Activated CD4-positive, alpha-beta T cell treated with anti-CD3 and anti-CD28 coated beads, Interleukin-2, amount 50 U/mL, for 48 hours (primary cell): ENCODE measurements at regions not wholly inside any gene's neighbourhood (a gene's known extent, or its start where the extent isn't known, plus 50 kb on each side); places are given as distances from the start of the nearest gene placed in this dataset.

Experiments
- DNase-seq, 2 experiments: peaks; one replicate each; pipeline ENCODE4 v3.0.0-alpha.2; 2020

- DNase-seq, result no peak
These were observed 984.2 kb downstream of the AMY1C start for GRCh38 chr1:104733866-104734265.

DNA sequence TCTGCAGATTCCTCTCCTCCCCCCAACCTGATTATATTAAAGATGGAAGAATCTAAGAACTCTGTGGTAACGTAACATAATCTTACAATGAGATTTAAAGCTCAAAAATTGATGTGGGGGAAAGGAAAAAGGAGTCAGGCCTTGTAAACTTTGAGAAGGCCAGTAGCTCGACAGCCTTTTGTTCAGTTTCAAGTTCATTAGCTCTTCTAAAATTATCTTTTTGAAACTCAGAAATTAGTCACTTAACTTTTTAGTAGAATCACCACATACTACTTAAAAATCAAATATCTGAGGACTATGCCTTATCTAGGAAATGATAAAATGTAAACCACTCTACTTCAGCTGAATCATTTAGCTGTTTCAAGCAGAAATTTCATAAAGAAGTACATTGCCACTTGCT lies 996.2 kb downstream of the AMY1C start:
- no peak for DNase-seq

GRCh38 chr1:104746994-104747393 lies 997.3 kb downstream of the AMY1C start:
- DNase-seq, result no peak

GRCh38 chr1:104760017-104760416 lies 1010.3 kb downstream of the AMY1C start:
- no peak for DNase-seq

GRCh38 chr1:104761961-104762570 lies 1012.4 kb downstream of the AMY1C start:
- no peak for DNase-seq

GRCh38 chr1:104765085-104765484 lies 1015.4 kb downstream of the AMY1C start:
- no peak for DNase-seq

DNA sequence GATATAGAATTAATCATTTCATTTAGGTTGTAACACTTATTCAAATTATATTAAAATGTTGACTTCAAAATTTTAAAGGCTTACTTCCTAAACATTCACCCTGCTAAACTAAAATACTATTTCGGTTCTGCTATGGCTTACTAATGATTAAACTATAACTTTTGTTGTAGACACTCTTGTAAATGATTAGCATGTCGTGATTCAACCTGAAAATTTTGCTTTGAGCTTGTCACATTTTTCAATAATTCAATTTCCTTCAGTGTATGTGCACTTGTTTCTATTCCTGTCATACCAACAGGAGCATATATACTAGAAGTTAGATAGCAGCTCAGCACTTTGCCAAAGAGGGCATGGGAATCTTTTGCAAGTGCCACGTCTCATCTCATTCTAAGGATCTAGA lies 1018.8 kb downstream of the AMY1C start:
- DNase-seq, result no peak

- peak in 1 of 2 experiments; percentile 4 for DNase-seq
These were observed 1030.9 kb downstream of the AMY1C start for GRCh38 chr1:104780470-104781078.

DNA sequence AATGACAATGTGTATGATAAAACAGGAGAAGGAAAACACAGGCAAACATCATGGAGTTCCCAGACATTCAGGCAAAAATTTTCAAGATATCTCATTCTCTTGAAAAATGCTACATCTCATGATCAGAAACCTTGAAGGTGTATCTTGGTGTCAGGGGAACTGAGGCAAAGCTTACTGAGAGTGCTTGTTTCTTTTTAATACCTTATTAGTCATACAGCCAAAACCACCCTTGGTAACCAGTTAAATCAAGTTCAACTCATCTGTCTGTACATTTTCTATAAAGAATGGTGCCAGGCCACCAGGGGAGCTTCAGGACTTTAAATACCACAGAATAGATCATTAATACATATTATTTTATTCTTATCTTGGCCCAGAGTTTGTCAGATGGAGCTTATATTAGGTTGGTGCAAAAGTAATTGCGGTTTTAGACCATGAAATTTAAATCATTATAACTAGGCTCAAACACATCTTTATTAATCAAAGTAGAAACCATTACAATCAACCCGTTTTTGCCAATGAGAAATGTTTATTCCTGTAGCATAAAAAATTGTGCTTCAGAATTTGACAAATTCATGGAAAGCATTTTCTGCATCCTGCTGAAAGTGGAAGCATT lies 1036.0 kb downstream of the AMY1C start:
- DNase-seq, result no peak

GRCh38 chr1:104787866-104788510 lies 1038.3 kb downstream of the AMY1C start:
- no peak for DNase-seq

DNA sequence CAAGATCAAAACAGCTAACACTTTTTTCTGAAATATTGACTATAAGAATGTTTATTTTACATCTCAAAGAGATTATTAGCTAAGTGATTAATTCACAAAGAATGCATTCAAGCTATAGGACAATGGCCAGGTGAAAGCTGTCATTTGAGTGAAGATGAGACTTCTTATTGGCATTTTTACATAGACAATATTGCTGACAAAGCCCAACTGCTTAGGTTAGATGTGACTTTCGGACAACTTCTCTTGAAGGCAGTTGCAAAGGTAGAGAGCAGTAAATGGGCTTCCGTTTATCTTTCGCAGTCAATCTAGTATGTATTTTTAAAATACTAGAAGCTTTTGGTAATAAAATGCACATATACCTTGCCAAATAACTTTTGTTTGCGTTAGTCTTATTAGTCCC lies 1041.3 kb downstream of the AMY1C start:
- no peak for DNase-seq

- no peak for DNase-seq
These were observed 1044.3 kb downstream of the AMY1C start for GRCh38 chr1:104794035-104794434.

GRCh38 chr1:104795931-104796330 lies 1046.2 kb downstream of the AMY1C start:
- no peak for DNase-seq

DNA sequence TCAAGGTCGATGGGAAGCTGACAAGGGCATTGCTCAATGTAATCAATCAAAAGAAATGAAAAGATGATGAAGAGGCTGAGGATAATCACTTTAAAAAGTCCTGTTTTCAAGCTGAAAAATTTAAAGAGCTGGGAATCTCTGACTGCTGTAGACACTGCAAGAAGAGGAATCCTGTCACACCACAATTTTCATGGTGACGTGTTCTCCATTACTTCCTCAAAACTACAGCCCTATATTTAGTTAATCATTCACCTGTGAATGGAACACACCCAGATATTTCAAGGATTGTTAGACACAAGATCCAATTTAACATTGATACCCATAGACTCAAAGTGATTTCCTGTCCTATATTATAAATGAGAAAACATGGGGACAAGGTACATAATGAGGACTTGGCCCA lies 1048.3 kb downstream of the AMY1C start:
- DNase-seq, result no peak

DNA sequence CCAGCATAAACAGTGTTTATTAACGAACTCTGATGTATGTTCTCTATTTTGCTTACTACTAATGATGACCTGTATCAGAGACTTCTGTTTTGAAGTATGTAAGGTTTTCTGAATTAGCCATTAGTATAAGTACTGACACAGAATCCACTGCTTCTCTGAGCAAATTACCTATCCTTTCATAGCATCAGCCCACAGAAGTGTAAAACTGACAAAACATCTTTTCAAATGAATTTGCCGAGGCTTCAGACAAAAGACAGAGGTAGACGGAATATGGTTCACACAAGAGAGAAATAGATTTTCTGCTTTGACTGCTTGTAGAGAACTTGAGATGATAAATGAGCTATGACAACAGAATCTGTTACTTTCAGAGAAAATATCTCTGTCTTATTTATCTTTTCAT lies 1051.6 kb downstream of the AMY1C start:
- no peak for DNase-seq

DNA sequence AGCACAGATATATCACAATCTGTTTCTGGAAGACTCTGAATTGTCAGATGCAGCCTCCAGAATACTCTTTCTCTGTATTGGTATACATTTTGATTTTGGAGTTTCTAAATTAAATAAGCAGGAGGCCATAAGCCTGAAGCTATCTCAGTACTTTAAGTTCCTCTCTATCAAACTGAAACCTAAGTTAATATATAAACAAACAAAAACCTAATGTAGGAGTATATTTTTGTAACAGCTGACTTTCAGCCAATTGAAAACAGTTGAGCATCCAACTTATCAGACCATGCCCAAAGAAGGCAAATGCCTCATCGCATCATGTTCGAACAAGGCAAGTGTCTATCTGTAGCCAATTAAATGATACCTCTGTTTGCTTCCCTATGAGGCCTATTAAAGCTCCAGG lies 1054.4 kb downstream of the AMY1C start:
- DNase-seq, result no peak

- no peak for DNase-seq
These were observed 1057.9 kb downstream of the AMY1C start for GRCh38 chr1:104807590-104807989.

DNA sequence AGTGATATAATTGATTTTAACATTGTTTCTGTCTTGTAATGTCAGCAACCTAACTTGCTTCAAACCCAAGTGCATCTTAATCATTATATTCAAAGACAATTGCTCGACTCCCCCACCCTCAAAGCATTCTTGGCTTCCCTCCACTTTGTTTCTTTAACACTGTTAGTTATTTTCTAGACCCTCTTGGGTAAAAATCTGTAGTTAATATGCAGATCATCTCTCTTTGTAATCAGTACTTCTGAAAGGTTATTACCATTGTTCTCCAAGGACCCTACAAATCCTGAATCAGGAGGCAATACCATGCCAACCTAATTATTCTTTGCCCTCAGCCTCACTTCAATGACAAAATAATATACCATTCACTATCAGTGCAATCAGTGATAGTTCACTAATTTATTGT lies 1075.7 kb downstream of the AMY1C start:
- no peak for DNase-seq

DNA sequence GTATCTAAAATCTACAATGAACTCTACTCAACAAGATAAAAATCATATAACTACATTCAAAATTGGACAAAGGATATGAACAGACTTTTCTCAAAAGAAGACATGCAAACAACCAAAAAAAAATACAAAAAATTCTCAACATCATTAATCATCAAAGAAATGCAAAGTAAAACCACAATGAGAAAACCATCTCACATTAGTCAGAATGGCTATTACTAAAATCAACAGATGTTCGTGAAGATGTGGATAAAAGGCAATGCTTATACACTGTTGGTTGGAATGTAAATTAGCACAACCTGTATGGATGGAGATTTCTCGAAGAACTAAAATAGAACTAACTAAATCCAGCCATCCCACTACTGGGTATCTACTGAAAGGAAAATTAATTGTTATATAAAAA lies 1080.8 kb downstream of the AMY1C start:
- DNase-seq, result no peak

DNA sequence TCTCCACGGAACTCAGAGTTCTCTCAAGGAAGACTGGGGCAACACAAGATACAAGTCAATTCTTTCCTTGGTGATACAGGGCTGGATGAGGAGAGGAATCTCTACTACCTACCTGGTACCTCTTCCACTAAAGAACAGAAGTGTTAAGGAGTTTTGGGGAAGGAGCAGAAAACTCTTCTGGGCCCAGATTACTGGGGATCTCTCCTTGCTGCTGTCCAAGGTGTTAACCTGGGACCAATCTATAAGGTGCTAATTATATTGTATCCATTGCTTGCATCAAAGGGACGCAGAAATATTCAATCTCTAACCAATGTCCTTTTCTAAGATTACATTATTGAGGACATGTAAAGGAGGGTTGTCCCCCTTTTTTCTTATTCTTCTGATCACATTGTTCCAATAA lies 1102.5 kb downstream of the AMY1C start:
- no peak for DNase-seq

DNA sequence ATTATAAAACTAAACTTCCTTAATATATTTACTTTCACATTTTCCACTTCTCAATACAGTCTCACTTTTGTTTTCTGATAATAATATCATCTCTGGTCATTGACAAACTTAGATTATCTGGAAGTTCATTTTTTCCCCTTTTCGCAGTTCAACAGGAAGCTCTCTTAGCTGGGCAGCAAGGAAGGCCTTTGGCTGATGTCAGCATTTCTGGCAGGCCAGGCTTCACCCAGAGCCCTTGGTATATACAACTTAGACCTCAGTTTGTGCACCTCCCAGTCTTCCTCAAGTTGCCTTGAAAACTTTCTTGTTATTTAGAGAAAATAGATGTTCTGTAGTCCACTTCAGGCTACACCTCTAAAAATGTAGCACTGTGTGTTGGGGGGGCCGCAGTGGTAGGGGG lies 1103.6 kb downstream of the AMY1C start:
- DNase-seq, result no peak

GRCh38 chr1:104854529-104854928 lies 1104.8 kb downstream of the AMY1C start:
- no peak for DNase-seq

GRCh38 chr1:104855550-104855949 lies 1105.9 kb downstream of the AMY1C start:
- no peak for DNase-seq

GRCh38 chr1:104856091-104856490 lies 1106.4 kb downstream of the AMY1C start:
- DNase-seq, result no peak
